Hematopoietic multipotent progenitor cell treated with erythropoietin and hydrocortisone succinate and interleukin-3 and kit ligand, for 6 days (in vitro differentiated cells): ENCODE measurements at regions not wholly inside any gene's neighbourhood (a gene's known extent, or its start where the extent isn't known, plus 50 kb on each side); places are given as distances from the start of the nearest gene placed in this dataset.
"Not testable (repeated sequence)": the region's sequence is repeated elsewhere in the genome, so short reads cannot be mapped to it uniquely, and the experiment has no call there.

Experiments
- DNase-seq: peaks from one replicate; pipeline ENCODE4 v3.0.0-alpha.2; 2015

GRCh38 chr5:179406031-179406961 is 61.0 kb upstream of the ADAMTS2 start:
- DNase-seq: no peak

GRCh38 chr5:179405426-179406030 is 60.3 kb upstream of the ADAMTS2 start:
- no peak for DNase-seq

GRCh38 chr5:179405054-179405416 is 59.8 kb upstream of the ADAMTS2 start:
- no peak for DNase-seq

- no peak for DNase-seq
Observed at GRCh38 chr5:179404321-179405053, 59.2 kb upstream of the ADAMTS2 start.

- DNase-seq: no peak
Observed at GRCh38 chr5:179403426-179404147, 58.3 kb upstream of the ADAMTS2 start.

- DNase-seq: not testable (repeated sequence)
Observed at GRCh38 chr5:179400435-179400834, 55.2 kb upstream of the ADAMTS2 start.

- no peak for DNase-seq
Observed at GRCh38 chr5:179400020-179400419, 54.8 kb upstream of the ADAMTS2 start.

- DNase-seq: not testable (repeated sequence)
Observed at GRCh38 chr5:179399327-179399726, 54.1 kb upstream of the ADAMTS2 start.

- no peak for DNase-seq
Observed at GRCh38 chr5:179397516-179397915, 52.3 kb upstream of the ADAMTS2 start.
